H9 (cell line): ENCODE measurements at regions not wholly inside any gene's neighbourhood (a gene's known extent, or its start where the extent isn't known, plus 50 kb on each side); places are given as distances from the start of the nearest gene placed in this dataset.

ENCODE experiments used
- DNase-seq: peaks from one replicate; pipeline ENCODE4 v3.0.0-alpha.2; 2017
- H2AFZ ChIP-seq: one replicate; pipeline ENCODE4 v1.6.1; 2013; ENCODE audit warnings: mild to moderate bottlenecking, low read length, control low read depth, moderate library complexity
- H2AK5ac ChIP-seq: 2 replicates; pipeline ENCODE4 v1.6.1; 2013; ENCODE audit warnings: low read length, control low read depth, mixed read lengths; ENCODE audit not compliant: insufficient read length
- H2BK120ac ChIP-seq: one replicate; pipeline ENCODE4 v1.6.1; 2013; ENCODE audit warnings: low read depth, mild to moderate bottlenecking, low read length, control low read depth, inconsistent platforms; ENCODE audit not compliant: poor library complexity, severe bottlenecking
- H2BK12ac ChIP-seq: 2 replicates; pipeline ENCODE4 v1.6.1; 2013; ENCODE audit warnings: low read length, control low read depth, mixed read lengths, low read depth; ENCODE audit not compliant: insufficient read length
- H2BK15ac ChIP-seq: 2 replicates; pipeline ENCODE4 v1.6.1; 2013; ENCODE audit warnings: low read depth, low read length, control low read depth
- H2BK20ac ChIP-seq: one replicate; pipeline ENCODE4 v1.6.1; 2013; ENCODE audit warnings: low read depth, mild to moderate bottlenecking, low read length, control low read depth, inconsistent platforms; ENCODE audit not compliant: poor library complexity, severe bottlenecking
- H2BK5ac ChIP-seq: 2 replicates; pipeline ENCODE4 v1.6.1; 2013; ENCODE audit warnings: low read length, control low read depth, mixed read lengths; ENCODE audit not compliant: insufficient read length
- H3K14ac ChIP-seq: 2 replicates; pipeline ENCODE4 v1.6.1; 2013; ENCODE audit warnings: low read length, control low read depth; ENCODE audit not compliant: insufficient read depth
- H3K18ac ChIP-seq: 2 replicates; pipeline ENCODE4 v1.6.1; 2013; ENCODE audit warnings: low read depth, mild to moderate bottlenecking, mixed read lengths, low read length, control low read depth; ENCODE audit not compliant: insufficient read length
- H3K23ac ChIP-seq: 2 replicates; pipeline ENCODE4 v1.6.1; 2013; ENCODE audit warnings: low read length, control low read depth, mixed read lengths, low read depth; ENCODE audit not compliant: insufficient read length
- H3K23me2 ChIP-seq: 2 replicates; pipeline ENCODE4 v1.6.1; 2013; ENCODE audit warnings: low read depth, mild to moderate bottlenecking, mixed read lengths, low read length, control low read depth; ENCODE audit not compliant: insufficient read length, poor library complexity, severe bottlenecking
- H3K27ac ChIP-seq: 2 replicates; pipeline ENCODE4 v1.5.1; 2013; ENCODE audit warnings: low read length, control low read depth, mixed read lengths, low read depth; ENCODE audit not compliant: insufficient read length
- H3K27me3 ChIP-seq: 2 replicates; pipeline ENCODE4 v1.6.1; 2013; ENCODE audit warnings: low read length, control low read depth, inconsistent platforms; ENCODE audit not compliant: insufficient read depth
- H3K4ac ChIP-seq: 2 replicates; pipeline ENCODE4 v1.6.1; 2013; ENCODE audit warnings: low read depth, mild to moderate bottlenecking, control low read depth, inconsistent platforms, low read length, moderate library complexity
- H3K4me1 ChIP-seq: 2 replicates; pipeline ENCODE4 v1.6.1; 2013; ENCODE audit warnings: low read length, control low read depth, inconsistent platforms; ENCODE audit not compliant: insufficient read depth
- H3K4me2 ChIP-seq: 2 replicates; pipeline ENCODE4 v1.6.1; 2013; ENCODE audit warnings: low read length, control low read depth, mixed read lengths; ENCODE audit not compliant: insufficient read length, insufficient read depth
- H3K56ac ChIP-seq: 2 replicates; pipeline ENCODE4 v1.6.1; 2013; ENCODE audit warnings: low read depth, mild to moderate bottlenecking, mixed read lengths, low read length, control low read depth; ENCODE audit not compliant: insufficient read length
- H3K79me1 ChIP-seq: 2 replicates; pipeline ENCODE4 v1.6.1; 2013; ENCODE audit warnings: low read depth, mild to moderate bottlenecking, moderate library complexity, low read length, control low read depth, inconsistent platforms; ENCODE audit not compliant: insufficient read depth, poor library complexity, severe bottlenecking
- H3K79me2 ChIP-seq: 2 replicates; pipeline ENCODE4 v1.6.1; 2013; ENCODE audit warnings: low read length, control low read depth, inconsistent platforms; ENCODE audit not compliant: insufficient read depth
- H3K9ac ChIP-seq: 2 replicates; pipeline ENCODE4 v1.6.1; 2013; ENCODE audit warnings: low read length, control low read depth, mixed read lengths; ENCODE audit not compliant: insufficient read length; ENCODE audit errors: extremely low read depth
- H3K9me3 ChIP-seq: one replicate; pipeline ENCODE4 v1.6.1; 2013; ENCODE audit warnings: low read depth, low read length, inconsistent platforms; ENCODE audit not compliant: control insufficient read depth
- H3T11ph ChIP-seq: one replicate; pipeline ENCODE4 v1.6.1; 2013; ENCODE audit warnings: mild to moderate bottlenecking, low read length, control low read depth, inconsistent platforms
- H4K20me1 ChIP-seq: one replicate; pipeline ENCODE4 v1.6.1; 2013; ENCODE audit not compliant: control insufficient read depth, insufficient read length, insufficient read depth
- H4K5ac ChIP-seq: 2 replicates; pipeline ENCODE4 v1.6.1; 2013; ENCODE audit warnings: low read depth, mild to moderate bottlenecking, mixed read lengths, low read length, control low read depth; ENCODE audit not compliant: insufficient read length
- H4K8ac ChIP-seq: replicated peaks from 2 replicates; pipeline ENCODE4 v1.6.1; 2013; ENCODE audit warnings: low read length, control low read depth, mixed read lengths, low read depth; ENCODE audit not compliant: insufficient read length
- H4K91ac ChIP-seq: 2 replicates; pipeline ENCODE4 v1.6.1; 2013; ENCODE audit warnings: low read depth, mild to moderate bottlenecking, moderate library complexity, mixed read lengths, low read length, control low read depth; ENCODE audit not compliant: insufficient read length
- H3K27ac Mint-ChIP-seq, 3 experiments: 2 replicates in 2 of 3; 3 replicates in 1 of 3; pipeline ENCODE4 v1.8.0; 2020 to 2021; ENCODE audit warnings: mixed read lengths in 3 of 3, mild to moderate bottlenecking in 1 of 3, moderate library complexity in 1 of 3
- H3K27me3 Mint-ChIP-seq: 2 replicates; pipeline ENCODE4 v1.8.0; 2021; ENCODE audit warnings: low read depth, mild to moderate bottlenecking, moderate library complexity, mixed read lengths
- H3K36me3 Mint-ChIP-seq, 3 experiments: 2 replicates in 2 of 3; 3 replicates in 1 of 3; pipeline ENCODE4 v1.8.0; 2020 to 2021; ENCODE audit warnings: low read depth in 3 of 3, mixed read lengths in 3 of 3; ENCODE audit not compliant: insufficient read depth in 1 of 3
- H3K4me1 Mint-ChIP-seq, 2 experiments: 2 replicates each; pipeline ENCODE4 v1.8.0; 2020; ENCODE audit warnings: mixed read lengths in 2 of 2
- H3K4me3 Mint-ChIP-seq, 2 experiments: 2 replicates in 1 of 2; 3 replicates in 1 of 2; pipeline ENCODE4 v1.8.0; 2020 to 2021; ENCODE audit warnings: mild to moderate bottlenecking in 2 of 2, mixed read lengths in 2 of 2, moderate library complexity in 1 of 2
- H3K9me3 Mint-ChIP-seq, 2 experiments: 2 replicates in 1 of 2; 3 replicates in 1 of 2; pipeline ENCODE4 v1.8.0; 2020; ENCODE audit warnings: mild to moderate bottlenecking in 2 of 2, mixed read lengths in 2 of 2, moderate library complexity in 1 of 2
- WGBS: extraction: QIAGEN DNeasy Blood & Tissue Kit; methylation state at CpG from one replicate; pipeline ENCODE4 v1.1.7; 2013; ENCODE audit warnings: missing lambda C conversion rate, low lambda C conversion rate, mixed read lengths; ENCODE audit not compliant: insufficient read length; ENCODE audit errors: extremely low coverage; 5-methylcytosine and 5-hydroxymethylcytosine counted together
- TF ChIP-seq, protein P1 (sequence below): fragments of 200-600 bp; sonication (generic); conservative IDR thresholded peaks from 3 replicates; pipeline ENCODE4 v1.8.0; 2021; ENCODE audit warnings: antibody characterized with exemption, mild to moderate bottlenecking

- no peak overlapping the region for H2BK20ac ChIP-seq
- no peak overlapping the region for H3K14ac ChIP-seq
- no peak overlapping the region for H2BK120ac ChIP-seq
- peaks cover 10 to 12% of the 10 kb centered on the region in 2 experiments; a peak in 4 of 5 replicates for H3K9me3 Mint-ChIP-seq
- no peak overlapping the region for H4K91ac ChIP-seq
- H3K36me3 Mint-ChIP-seq = peaks cover 0 to 9% (median 4%) of the 10 kb centered on the region in 3 experiments; a peak in 2 of 7 replicates
- no peak overlapping the region for H3K18ac ChIP-seq
- no peaks in the 10 kb centered on the region; the same call in none of the 2 replicates for H3K27me3 Mint-ChIP-seq
- DNase-seq = no peak
- no peaks in the 10 kb centered on the region for H3K27me3 ChIP-seq
- no peak overlapping the region for H3K4ac ChIP-seq
- H2BK15ac ChIP-seq = no peak overlapping the region
- no peaks in the 10 kb centered on the region for H3K4me1 Mint-ChIP-seq
- no peak overlapping the region for H4K5ac ChIP-seq
- H3K56ac ChIP-seq = no peak overlapping the region
- H3K79me2 ChIP-seq = no peaks in the 10 kb centered on the region
- TF ChIP-seq, protein P1, sequence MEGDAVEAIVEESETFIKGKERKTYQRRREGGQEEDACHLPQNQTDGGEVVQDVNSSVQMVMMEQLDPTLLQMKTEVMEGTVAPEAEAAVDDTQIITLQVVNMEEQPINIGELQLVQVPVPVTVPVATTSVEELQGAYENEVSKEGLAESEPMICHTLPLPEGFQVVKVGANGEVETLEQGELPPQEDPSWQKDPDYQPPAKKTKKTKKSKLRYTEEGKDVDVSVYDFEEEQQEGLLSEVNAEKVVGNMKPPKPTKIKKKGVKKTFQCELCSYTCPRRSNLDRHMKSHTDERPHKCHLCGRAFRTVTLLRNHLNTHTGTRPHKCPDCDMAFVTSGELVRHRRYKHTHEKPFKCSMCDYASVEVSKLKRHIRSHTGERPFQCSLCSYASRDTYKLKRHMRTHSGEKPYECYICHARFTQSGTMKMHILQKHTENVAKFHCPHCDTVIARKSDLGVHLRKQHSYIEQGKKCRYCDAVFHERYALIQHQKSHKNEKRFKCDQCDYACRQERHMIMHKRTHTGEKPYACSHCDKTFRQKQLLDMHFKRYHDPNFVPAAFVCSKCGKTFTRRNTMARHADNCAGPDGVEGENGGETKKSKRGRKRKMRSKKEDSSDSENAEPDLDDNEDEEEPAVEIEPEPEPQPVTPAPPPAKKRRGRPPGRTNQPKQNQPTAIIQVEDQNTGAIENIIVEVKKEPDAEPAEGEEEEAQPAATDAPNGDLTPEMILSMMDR = no peak
- no peaks in the 10 kb centered on the region for H3K4me1 ChIP-seq
- no peaks in the 10 kb centered on the region for H3K23me2 ChIP-seq
- H4K20me1 ChIP-seq = peaks cover 3% of the 10 kb centered on the region
- H3K4me3 Mint-ChIP-seq = no peak overlapping the region
- no peak overlapping the region for H3K4me2 ChIP-seq
- H3K27ac Mint-ChIP-seq = no peak overlapping the region
- H3K23ac ChIP-seq = no peak overlapping the region
- H3K79me1 ChIP-seq = no peaks in the 10 kb centered on the region
- no peak overlapping the region for H2AK5ac ChIP-seq
- no peaks in the 10 kb centered on the region for H3K9me3 ChIP-seq
- no peak overlapping the region for H4K8ac ChIP-seq
- no peak overlapping the region for H3K27ac ChIP-seq
- no peak overlapping the region for H2BK12ac ChIP-seq
- no peak overlapping the region for H2AFZ ChIP-seq
- no peak overlapping the region for H3K9ac ChIP-seq
- no CpG with 5 or more reads among the region's 1 CpG for WGBS
- no peak overlapping the region for H2BK5ac ChIP-seq
- no peak overlapping the region for H3T11ph ChIP-seq
Observed at GRCh38 chr20:40916276-40916675, 112.3 kb upstream of the TOP1 start.
